ENCODE measurements at regions not wholly inside any gene's neighbourhood (a gene's known extent, or its start where the extent isn't known, plus 50 kb on each side); places are given as distances from the start of the nearest gene placed in this dataset.
"Not testable (repeated sequence)": the region's sequence is repeated elsewhere in the genome, so short reads cannot be mapped to it uniquely, and the experiment has no call there.

DNA sequence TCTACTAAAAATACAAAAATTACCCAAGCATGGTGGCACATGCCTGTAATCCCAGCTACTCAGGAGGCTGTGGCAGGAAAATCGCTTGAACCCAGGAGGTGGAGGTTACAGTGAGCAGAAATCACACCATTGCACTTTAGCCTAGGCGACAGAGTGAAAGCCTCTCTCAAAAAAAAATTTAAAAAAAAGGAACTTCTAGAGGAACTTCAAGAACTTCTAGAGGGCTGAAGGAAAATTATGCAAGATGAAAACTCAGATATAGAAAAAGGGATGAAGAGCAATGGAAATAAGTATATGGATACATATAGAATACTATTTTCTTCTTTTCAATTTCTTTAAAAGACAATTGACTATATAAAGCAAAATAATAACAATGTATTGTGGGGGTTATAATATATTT is 51.2 kb upstream of the PRR5 start:
- DNase-seq (ENCODE audit: low spot score), result no peak

DNA sequence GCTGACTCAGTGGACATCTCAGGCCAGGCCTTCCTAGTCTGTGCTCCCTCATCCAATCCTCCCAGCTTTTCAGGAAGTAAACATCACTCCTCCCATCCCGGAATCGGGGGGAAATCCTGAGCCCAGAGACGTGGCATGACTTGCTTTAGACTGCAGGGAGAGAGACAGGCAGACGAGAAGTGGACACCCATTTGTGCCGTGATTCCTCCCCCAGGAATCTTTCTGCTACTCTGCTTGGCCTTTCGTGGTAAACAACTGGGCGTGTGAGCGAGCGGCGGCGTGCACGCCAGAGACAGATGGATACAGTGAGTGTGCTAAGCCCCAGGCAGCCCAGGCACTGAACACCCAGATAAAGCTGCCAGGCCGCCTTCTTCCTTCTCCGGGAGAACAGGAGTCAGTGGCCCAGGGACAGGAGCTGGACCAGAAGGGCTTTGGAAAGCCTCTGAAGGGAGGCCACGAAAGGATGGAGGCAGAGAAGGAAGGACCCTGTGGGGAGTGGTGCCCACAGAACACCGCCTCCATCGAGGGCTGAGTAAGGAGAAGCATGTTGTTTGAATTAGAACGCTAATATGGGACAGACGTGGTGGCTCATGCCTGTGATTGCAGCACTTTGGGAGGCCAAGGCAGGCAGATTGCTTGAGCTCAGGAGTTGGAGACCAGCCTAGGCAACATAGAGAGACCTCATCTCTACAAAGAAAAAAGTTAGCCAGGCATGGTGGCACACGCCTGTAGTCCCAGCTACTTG is 53.0 kb upstream of the PRR5 start:
- DNase-seq (ENCODE audit: low spot score), result no peak

DNA sequence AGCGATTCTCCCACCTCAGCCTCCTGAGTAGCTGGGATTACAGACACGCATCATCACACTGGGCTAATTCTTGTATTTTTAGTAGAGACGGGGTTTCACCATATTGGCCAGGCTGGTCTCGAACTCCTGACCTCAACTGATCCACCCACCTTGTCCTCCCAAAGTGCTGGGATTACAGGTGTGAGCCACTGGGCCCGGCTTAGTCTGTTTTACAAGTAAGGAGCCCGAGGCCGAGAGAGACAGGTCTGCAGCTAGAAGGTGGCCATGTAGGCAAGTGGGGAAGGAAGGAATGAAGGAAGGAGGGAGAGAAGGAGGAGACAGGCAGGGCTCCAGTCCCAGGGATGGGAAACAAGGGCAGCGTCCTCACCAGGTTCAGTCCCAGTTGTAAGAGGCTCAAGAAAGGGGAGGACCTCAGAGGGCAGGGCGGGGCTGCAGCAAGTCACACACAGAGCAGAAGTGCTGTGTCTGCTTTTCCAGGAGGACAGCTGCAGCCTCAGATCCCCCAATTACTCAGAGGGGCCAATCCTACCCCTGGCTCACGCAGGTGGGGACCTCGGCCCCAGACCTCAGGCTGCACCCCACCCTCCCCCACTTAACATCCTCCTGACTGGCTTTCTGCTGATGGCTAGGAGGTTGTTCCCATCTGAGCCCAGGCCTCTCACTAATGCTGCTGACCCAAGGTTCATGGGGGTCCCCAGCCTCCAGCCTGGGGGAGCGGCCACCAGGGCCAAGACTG is 53.8 kb upstream of the PRR5 start:
- DNase-seq (ENCODE audit: low spot score), result no peak

DNA sequence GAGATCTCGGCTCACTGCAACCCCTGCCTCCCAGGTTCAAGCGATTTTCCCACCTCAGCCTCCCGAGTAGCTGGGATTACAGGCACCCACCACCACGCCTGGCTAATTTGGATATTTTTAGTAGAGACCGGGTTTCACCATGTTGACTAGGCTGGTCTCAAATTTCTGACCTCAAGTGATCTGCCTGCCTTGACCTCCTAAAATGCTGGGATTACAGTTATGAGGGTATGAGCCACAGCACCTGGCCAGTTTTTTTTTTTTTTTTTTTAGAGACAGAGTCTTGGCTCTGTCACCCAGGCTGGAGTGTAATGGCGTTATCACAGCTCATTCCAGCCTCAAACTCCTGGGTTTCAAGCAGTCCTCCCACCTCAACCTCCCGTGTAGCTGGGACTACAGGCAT is 54.9 kb upstream of the PRR5 start:
- DNase-seq (ENCODE audit: low spot score), result no peak

DNA sequence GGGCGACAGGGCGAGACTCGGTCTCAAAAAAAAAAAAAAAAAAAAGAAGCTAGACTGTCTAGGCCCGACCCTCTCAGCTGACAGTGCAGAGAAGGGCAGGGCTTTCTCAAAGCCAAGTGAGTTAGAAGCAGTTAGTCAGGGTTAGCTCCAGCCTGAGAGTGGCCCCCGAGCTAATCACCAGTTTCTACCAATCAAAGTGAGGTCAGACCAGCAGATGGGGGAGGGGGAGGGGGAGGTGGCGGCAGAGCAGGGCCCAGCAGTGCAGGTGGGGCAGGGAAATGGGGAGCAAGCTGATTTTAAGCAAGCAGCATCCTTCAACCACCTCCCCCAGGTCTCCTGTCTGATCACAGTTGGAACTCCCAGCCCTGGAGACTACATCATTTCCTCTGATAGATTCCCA is 55.3 kb upstream of the PRR5 start:
- no peak for DNase-seq (ENCODE audit: low spot score)

DNA sequence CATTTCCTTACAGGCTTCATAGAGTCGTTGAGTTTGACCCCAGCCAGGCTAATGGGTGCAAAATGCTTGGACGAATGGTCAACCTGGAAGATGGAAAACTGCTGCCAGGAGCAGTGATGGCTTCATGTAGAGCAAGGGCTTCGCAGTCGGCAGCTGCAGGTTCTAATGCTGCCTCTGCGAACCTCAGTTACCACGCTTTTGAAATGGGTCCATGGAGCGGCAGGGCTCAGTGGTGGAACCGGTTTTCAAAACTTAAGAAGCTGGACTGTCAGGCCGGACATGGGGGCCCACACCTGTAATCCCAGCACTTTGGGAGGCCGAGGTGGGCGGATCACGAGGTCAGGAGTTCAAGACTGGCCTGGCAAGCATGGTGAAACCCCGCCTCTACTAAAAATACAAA is 55.9 kb upstream of the PRR5 start:
- no peak for DNase-seq (ENCODE audit: low spot score)

DNA sequence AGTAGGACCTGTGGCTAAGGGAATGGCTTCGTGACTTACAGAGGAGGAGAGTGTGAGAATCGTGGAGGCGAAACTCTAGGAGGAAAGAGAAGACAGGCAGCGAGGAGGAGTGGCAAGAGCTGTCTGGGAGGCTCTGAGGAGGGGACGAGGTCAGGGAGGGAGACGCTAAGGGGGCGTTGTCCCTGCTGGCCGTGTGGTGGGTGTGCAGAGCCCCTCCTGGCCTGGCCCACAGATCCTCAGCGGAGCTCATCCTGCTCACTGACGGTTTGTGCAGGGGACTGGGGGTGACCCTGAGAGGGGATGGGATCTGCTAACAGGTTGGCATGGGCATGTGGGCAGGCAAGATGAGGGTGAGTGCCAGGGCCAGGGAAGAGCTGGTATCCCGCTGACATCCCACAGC is 56.5 kb upstream of the PRR5 start:
- DNase-seq (ENCODE audit: low spot score), result no peak

DNA sequence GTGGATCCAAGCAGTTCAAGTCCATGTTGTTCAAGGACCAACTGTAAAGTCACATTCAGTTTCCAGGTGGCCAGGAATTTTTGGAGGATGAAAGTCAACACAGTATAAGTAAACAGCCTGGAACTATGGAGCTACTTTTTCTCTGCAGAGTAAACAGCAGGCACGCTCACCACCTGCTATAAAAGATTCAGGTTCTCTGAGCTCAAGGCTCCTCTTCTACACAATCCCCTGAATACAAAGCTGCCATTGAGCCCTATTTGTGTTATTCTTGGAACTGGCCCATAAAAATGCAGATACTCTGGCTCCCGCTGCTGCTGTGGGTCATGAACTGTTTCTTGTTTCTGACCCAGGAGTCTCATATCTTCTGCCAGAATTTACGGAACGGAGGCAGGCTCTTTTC is 56.9 kb upstream of the PRR5 start:
- DNase-seq (ENCODE audit: low spot score), result no peak

DNA sequence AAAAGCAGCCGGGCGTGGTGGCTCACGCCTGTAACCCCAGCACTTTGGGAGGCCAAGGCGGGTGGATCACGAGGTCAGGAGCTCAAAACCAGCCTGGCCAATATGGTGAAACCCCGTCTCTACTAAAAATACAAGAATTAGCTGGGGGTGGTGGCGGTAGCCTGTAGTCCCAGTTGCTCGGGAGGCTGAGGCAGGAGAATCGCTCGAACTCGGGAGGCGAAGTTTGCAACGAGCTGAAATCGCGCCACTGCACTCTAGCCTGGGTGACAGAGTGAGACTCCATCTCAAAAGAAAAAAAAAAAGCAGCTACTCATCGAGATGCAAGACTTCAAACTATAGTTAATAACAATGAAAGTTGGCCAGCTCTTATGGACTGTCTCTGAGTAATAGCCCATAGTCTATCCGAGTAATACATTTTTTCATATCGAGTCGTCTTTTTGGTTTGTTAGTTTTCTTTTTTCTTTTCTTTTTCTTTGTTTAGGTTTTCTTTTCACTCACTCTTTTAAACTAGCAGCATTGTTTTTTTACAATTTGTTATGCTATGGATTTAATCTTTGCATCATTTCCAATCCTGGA is 58.4 kb upstream of the PRR5 start:
- not testable (repeated sequence) for DNase-seq (ENCODE audit: low spot score)

DNA sequence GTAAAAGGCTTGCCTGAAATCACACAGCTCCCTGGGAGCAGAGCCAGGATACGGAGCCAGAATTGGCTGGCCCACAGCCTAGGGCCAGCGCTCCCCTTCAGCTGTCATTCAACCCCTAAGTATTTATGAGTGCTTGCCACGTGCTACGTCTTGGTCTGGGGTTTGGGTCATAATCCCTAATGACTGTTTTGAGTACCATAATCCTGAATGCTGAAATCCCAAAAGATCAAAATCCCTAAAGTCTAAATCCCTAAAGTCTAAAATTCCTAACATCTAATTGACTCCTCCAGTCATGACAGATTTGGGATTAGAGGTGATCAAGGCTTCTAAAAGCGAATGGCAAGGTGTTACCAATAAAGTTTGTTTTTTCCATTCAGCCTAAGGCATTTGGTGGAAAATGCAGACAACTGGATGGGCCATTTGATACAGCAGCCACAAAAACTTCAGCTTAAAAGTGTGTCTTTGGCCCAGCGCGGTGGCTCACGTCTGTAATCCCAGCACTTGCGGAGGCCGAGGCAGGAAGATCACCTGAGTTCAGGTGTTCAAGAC is 59.8 kb upstream of the PRR5 start:
- DNase-seq (ENCODE audit: low spot score), result no peak

DNA sequence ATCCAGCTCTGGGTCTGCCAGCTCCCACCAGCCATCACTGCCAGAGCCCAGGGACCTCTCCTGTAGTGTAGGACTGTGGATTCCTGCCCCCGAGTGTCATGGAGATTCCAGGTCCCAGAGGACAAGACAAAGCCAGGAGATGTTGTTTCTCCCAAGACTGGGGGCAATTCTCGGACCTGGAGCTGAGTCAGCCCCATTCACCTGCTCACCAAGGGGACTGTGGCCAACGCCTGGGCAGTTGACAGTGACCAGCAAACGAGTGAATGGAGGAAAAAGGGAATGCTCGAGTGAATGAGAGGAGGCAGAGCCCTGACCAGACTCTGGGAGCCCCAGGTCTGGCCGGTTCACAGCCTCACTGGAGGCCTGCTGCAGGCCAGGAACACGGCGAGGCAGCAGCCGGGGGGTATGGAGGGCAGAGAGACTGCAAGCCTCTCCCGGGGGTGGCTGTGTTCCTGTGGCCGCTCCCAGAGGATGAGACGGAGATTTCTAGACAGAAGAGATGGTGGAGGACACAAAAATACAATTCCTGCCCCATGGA is 61.3 kb upstream of the PRR5 start:
- DNase-seq (ENCODE audit: low spot score), result no peak

DNA sequence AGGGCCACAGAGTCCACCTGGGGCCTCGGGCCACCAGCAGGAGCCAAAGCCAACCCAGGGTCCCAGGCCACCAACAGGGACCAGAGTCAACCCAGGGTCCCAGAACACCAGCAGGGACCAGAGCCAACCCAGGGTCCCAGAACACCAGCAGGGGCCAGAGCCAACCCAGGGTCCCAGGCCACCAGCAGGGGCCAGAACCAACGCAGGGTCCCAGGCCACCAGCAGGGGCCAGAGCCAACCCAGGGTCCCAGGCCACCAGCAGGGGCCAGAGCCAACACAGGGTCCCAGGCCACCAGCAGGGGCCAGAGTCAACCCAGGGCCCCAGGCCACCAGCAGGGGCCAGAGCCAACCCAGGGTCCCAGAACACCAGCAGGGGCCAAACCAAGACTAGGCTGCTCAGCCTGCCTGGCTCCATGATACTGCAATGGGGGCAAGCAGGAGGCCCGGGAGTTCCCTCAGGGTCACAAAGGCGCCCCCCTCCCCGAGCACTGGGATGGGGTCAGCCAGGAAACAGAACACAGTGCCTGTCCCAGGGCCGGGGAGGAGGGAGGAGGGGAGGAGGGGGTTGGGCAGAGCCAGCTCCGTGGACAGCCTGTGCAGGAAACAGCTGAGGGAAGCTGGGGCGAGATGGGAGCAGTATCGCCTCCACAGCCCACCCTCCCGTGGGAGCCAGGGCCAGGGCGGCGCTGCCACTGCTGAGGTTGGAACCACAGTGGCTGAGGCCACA is 62.0 kb upstream of the PRR5 start:
- no peak for DNase-seq (ENCODE audit: low spot score)

DNA sequence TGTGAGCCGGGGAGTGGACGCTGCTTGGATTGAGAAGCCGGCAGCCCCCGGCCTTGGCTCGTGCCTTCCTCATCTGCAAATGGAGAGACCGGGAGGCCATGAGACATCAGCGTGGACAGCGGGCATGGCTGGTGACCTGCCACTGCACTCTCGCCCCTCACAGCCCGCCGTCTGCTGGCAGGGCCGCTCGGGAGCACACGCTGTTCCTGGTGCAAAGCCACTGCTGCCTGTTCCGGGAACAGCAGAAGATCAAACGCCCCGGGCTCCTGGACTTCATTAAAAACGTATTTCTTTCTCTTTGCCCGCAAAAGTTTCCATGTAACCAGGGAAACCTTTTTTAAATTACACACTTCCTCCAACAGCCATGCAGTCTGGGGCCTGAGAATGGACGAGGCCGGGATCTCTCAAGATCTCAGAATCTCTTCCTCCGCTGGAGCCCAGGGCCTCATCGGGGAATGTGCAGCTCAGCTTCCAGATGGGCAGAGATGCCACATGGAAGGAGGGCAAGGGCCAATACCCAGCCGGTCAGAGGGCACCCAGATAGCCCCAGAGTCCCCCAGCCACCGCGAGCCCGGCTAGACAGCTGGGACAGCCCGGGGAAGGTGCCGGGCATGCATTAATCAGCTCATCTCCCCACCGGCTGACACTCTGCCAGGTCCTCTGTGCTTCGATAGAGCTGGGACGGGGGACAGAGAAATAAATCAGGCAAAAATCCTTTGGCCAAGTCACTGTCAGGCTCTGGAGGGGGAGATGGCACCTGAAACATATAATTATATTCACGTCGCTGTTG is 62.8 kb upstream of the PRR5 start:
- DNase-seq (ENCODE audit: low spot score), result no peak

DNA sequence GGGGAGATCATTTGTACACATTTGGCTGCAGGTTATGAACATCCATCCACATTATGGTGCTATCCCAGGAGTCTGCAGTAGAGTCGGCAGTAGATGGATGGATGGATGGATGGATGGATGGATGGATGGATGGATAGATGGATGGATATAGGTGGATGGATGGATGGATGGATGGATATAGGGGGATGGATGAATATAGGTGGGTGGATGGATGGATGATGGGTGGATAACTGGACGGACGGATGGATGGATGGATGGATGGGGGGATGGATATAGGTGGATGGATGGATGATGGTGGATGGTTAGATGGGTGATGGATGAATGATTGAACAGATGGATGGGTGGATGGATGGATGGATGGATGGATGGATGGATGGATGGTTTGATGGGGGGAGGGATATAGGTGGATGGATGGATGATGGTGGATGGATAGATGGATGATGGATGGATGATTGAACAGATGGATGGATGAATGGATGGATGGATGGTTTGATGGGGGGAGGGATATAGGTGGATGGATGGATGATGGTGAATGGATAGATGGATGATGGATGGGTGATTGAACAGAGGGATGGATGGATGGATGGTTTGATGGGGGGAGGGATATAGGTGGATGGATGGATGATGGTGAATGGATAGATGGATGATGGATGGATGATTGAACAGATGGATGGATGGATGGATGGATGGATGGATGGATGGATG is 65.3 kb upstream of the PRR5 start:
- not testable (repeated sequence) for DNase-seq (ENCODE audit: low spot score)

DNA sequence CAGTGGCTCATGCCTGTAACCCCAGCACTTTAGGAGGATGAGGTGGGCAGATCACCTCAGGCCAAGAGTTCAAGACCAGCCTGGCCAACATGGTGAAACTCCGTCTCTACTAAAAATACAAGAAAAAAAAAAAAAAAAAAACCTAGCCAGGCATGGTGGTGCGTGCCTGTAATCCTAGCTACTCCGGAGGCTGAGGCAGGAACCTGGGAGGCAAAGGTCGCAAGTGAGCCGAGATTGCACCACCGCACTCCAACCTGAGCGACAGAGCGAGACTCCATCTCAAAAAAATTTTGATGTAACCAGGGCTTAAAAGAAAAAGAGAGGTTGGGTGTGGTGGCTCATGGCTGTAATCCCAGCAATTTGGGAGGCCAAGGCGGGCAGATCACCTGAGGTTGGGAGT is 66.4 kb upstream of the PRR5 start:
- DNase-seq (ENCODE audit: low spot score), result not testable (repeated sequence)

DNA sequence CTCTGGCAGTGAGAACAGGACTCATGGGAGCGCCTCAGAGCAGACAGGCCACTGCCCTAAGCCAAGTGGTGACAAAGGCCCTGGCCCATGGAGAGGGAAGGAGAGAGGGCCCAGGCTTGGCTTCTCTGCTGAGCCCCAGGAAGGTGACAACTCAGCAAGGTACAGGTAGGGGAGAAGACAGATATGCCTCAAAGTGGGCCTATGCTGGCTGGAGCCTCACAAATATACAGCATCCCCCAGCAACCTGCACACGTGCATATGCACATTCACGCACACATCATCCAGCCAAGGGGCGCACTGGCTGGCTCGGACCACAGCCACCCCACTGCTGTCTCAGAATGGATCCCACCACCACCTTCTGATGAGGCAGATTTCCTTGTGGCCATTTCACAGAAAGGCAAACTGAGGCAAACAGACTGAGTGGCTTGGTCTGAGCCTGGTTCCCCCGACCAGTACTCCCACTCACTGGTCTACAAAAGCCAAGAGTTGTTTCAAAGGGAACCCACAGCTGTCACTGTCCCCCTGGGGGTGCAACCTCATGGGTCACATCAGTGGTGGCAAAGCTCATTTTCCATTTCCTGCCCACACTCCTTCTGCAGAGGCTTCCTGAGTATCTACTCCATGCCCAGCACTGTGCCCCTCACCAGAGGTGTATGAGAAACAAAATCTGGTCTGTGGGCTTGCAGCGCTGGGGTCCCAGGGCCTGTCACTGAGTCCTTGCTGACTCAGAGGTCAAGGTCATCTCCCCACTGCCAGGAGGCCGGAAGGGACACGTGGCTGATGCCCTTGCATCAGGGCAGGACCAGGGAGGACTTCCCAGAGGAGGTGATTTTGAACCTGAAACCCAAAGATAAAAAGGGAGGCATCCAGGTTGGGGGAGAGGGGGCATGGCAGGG is 67.3 kb upstream of the PRR5 start:
- no peak for DNase-seq (ENCODE audit: low spot score)

DNA sequence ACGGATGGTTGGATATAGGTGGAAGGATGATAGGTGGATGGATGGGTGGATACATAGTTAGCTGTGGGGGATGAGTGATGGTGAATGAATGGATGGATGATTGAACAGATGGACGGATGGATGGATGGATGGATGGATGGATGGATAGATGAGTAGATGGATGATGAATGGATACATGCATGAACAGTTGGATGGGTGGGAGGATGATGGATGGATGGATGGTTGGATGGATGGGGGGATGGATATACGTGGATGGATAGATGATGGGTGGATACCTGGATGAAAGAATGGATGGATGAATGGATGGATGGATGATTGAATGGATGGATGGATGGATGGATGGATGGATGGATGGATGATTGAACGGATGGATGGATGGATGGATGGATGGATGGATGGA is 68.4 kb upstream of the PRR5 start:
- no peak for DNase-seq (ENCODE audit: low spot score)

DNA sequence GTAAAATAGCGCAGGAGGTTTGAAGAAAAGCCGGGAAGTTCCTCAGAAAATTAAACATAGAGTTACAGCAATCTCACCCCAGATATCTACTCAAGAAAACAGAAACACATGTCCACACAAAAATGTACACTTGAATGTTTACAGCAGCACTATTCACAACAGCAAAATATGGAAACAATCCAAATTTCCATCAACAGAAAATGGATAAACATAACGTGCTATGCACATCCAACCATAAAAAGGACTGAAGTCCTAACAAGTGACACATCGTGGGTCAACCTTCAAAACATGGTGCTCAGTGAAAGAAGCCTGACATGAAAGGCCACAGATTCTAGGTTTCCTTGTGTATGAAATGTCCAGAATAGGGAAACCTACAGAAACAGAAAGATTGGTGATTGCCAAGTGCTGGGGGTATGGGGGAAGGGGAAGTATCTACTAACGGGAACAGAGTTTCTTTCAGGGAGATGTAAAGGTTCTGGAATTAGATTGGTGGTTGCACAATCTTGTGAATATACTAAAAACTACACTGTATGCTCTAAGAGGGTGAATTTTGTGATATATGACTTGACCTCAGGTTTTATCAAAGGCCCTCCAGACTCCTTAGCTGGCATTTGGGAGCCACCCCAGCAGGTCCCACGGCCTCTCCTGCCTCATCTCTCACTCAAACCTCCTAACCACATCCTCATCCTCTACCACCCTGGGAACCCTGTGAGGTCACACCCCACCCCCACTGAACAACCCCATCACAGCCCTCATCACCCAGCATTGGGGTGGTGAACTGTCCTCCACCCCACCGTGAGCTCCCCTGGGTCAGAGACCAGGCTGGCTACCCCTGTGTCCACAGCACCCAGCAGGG is 69.2 kb upstream of the PRR5 start:
- DNase-seq (ENCODE audit: low spot score), result no peak

DNA sequence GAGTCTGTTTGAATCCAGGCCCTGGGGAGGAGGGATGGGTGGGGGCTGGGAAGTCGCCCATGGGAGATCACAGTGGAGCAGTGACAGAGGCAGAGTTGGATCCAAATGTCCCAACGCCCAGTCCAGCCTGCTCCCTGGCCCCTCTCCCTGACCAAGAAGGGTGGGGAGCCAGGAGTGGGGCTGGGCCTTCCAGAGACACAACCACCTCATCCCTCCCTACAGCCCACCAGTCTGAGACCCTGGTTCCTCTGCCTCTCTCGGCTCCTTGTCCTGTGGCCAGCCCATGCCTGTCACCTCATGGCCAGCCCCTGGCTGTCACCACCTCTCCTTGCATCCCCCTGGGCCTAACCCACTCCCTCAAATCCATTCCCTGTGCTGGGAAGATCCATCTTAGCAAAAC is 71.2 kb upstream of the PRR5 start:
- no peak for DNase-seq (ENCODE audit: low spot score)

Data from ecto neural progenitor cell (in vitro differentiated cells).